ENCODE measurements at regions not wholly inside any gene's neighbourhood (a gene's known extent, or its start where the extent isn't known, plus 50 kb on each side); places are given as distances from the start of the nearest gene placed in this dataset.

GRCh38 chr10:27620430-27621397 lies 116.6 kb downstream of the RAB18 start:
- intact Hi-C loops (cut with micrococcal nuclease): no loop called here
- BruUV-seq (replicated peaks): no TSS peak
- Histone ChIP-seq H3K27me3 (ENCODE audit: control insufficient read depth in 2 of 2, insufficient read depth in 2 of 2, low read length in 2 of 2) (peaks cover 0 to 3% of the 10 kb centered on the region in 2 experiments), H4K20me1 (replicated peaks; ENCODE audit: control insufficient read depth, extremely low read depth, insufficient read depth, low read length) (no peaks in the 10 kb centered on the region), H3K9me1 (replicated peaks; ENCODE audit: control insufficient read depth, extremely low read depth, insufficient read depth, low read length) (no peaks in the 10 kb centered on the region), H3K27ac (ENCODE audit: insufficient read depth, low read depth, low read length) (no peak overlapping the region), H3K9ac (replicated peaks; ENCODE audit: extremely low read depth, insufficient read depth, low read length) (no peak overlapping the region), H3K79me2 (ENCODE audit: control insufficient read depth, insufficient read depth, low read length) (no peaks in the 10 kb centered on the region), H3K4me2 (ENCODE audit: insufficient read depth, low read length) (no peak overlapping the region), H3K36me3 (ENCODE audit: control insufficient read depth in 2 of 2, extremely low read depth in 1 of 2, insufficient read depth in 2 of 2, low read length in 2 of 2) (no peaks in the 10 kb centered on the region), H2AFZ (ENCODE audit: low read depth, low read length) (no peak overlapping the region), H3K4me1 (ENCODE audit: control insufficient read depth, extremely low read depth, insufficient read depth, low read length) (no peaks in the 10 kb centered on the region), H3K4me3 (replicated peaks in 1 of 3; ENCODE audit: insufficient read depth in 1 of 3, low read depth in 1 of 3, low read length in 3 of 3) (no peak overlapping the region), H3K9me3 (replicated peaks; ENCODE audit: control insufficient read depth, insufficient read depth, low read length) (no peaks in the 10 kb centered on the region)
- no peak for DNase-seq (ENCODE audit: low read depth, low spot score)
- no peak for FAIRE-seq
- dilution Hi-C loops (cut with MboI; ENCODE audit: extremely low pct_ligation_motif_present, low sequenced_read_pairs): no loop called here
- no peak for TF ChIP-seq EZH2 (IDR thresholded peaks at IDR 0.05; ENCODE audit: borderline replicate concordance, low read depth, low read length, severe bottlenecking)
- no peak for TF ChIP-seq GATA2 (IDR thresholded peaks at IDR 0.05; ENCODE audit: insufficient read depth, insufficient read length, low read depth, low read length)
- no peak for TF ChIP-seq CTCF (IDR thresholded peaks at IDR 0.05; ENCODE audit: extremely low read depth in 1 of 2, insufficient read depth in 1 of 2, low read depth in 1 of 2, low read length in 2 of 2)
- no peak for TF ChIP-seq POLR2AphosphoS5 (IDR thresholded peaks at IDR 0.05; ENCODE audit: insufficient read depth, low read depth, low read length)
- TF ChIP-seq MAX (IDR thresholded peaks at IDR 0.05; ENCODE audit: insufficient read depth, insufficient read length): no peak
- TF ChIP-seq MYC (IDR thresholded peaks at IDR 0.05; ENCODE audit: low read depth, low read length): no peak
- no peak for TF ChIP-seq JUN (IDR thresholded peaks at IDR 0.05; ENCODE audit: borderline replicate concordance, insufficient read depth, insufficient read length, low read depth)
- TF ChIP-seq FOS (IDR thresholded peaks at IDR 0.05; ENCODE audit: borderline replicate concordance, insufficient read depth, low read length): no peak
- no peak for TF ChIP-seq POLR2A (IDR thresholded peaks at IDR 0.05; ENCODE audit: low read depth, low read length)
- POLR2A ChIA-PET: no interaction called here
- CTCF ChIA-PET: no interaction called here
